DND-41 (cell line): ENCODE measurements at regions not wholly inside any gene's neighbourhood (a gene's known extent, or its start where the extent isn't known, plus 50 kb on each side); places are given as distances from the start of the nearest gene placed in this dataset.

Experiments
- CTCF ChIP-seq: IDR thresholded peaks from 2 replicates; pipeline ENCODE4 v1.5.1; 2012; ENCODE audit warnings: borderline replicate concordance, low read length, moderate library complexity, mild to moderate bottlenecking; ENCODE audit not compliant: poor library complexity, severe bottlenecking; ENCODE audit errors: extremely low read depth
- EZH2 ChIP-seq: IDR thresholded peaks from 3 replicates; pipeline ENCODE4 v1.6.1; 2012; ENCODE audit warnings: borderline replicate concordance, low read depth, mild to moderate bottlenecking, moderate library complexity, low read length, inconsistent platforms; ENCODE audit not compliant: severe bottlenecking

GRCh38 chr13:90541346-90541745 is 806.1 kb upstream of the MIR17HG start:
- TF ChIP-seq CTCF (no peak), EZH2 (no peak)
